Prostate gland (tissue), 2 donors: ENCODE measurements at regions not wholly inside any gene's neighbourhood (a gene's known extent, or its start where the extent isn't known, plus 50 kb on each side); places are given as distances from the start of the nearest gene placed in this dataset.

ENCODE experiments used
- CTCF ChIP-seq, 4 experiments: fragments of 200-600 bp in 2 of 4; fragments of 450-650 bp in 2 of 4; sonication (generic) in 2 of 4; IDR thresholded peaks; 1 replicate in 3 of 4; 2 replicates in 1 of 4; pipeline ENCODE4 v1.5.1; 2016 to 2019; ENCODE audit warnings: antibody characterized with exemption in 4 of 4, mild to moderate bottlenecking in 2 of 4, moderate library complexity in 2 of 4
- POLR2A ChIP-seq: fragments of 450-650 bp; IDR thresholded peaks from one replicate; pipeline ENCODE4 v1.6.1; 2016; ENCODE audit warnings: antibody characterized with exemption, mild to moderate bottlenecking

DNA sequence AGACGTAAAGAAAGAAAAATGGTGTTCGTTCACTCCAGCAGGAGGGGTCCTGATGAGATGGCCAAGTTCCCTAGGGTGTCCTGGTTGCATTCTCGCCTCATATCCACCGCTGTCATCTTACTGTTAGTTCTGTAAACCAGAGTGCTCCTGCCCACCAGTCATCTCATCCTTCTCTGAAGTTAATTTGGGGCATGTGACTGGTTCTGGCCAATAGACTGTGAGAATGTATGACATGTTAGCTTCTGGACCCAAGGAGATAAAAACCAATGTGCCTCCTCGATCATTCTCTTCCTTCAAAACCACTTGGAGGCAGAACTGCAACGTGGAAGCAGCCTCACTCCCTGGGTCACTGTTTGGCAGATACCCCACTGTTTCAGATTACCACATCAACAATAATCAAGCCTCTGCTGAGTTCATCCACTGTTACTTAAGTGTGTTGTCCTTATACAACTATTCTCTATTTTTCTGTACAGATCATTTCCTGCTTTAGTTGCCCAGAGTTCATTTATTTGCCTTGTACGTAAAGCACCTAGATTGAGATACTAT lies 759.1 kb downstream of the TSN start:
- TF ChIP-seq POLR2A (no peak), CTCF (IDR thresholded peaks at IDR 0.05) (no peak)
